Natural killer cell (primary cell): ENCODE measurements at regions not wholly inside any gene's neighbourhood (a gene's known extent, or its start where the extent isn't known, plus 50 kb on each side); places are given as distances from the start of the nearest gene placed in this dataset.
"Not testable (repeated sequence)": the region's sequence is repeated elsewhere in the genome, so short reads cannot be mapped to it uniquely, and the experiment has no call there.

ENCODE experiments used
- ATAC-seq, 3 donors: fragments of 150-1000 bp in 2 of 3; fragments of 200-7000 bp in 1 of 3; cut with Tn5 transposase; 1 replicate in 1 of 3; 2 replicates in 2 of 3; pipeline ENCODE4 v1.10.0; 2021; ENCODE audit warnings: mild to moderate bottlenecking in 2 of 3, moderate library complexity in 2 of 3
- DNase-seq, 2 donors: peaks; one replicate each; pipeline versions ENCODE4 v3.0.0 to v3.0.0-alpha.2; 2013 to 2021; ENCODE audit warnings: mixed read lengths in 1 of 2
- H3K27ac ChIP-seq: one replicate; pipeline ENCODE4 v1.5.1; 2013; ENCODE audit warnings: mild to moderate bottlenecking, low read length
- H3K27me3 ChIP-seq: one replicate; pipeline ENCODE4 v1.6.1; 2013; ENCODE audit warnings: low read length; ENCODE audit not compliant: control insufficient read depth, insufficient read depth
- H3K36me3 ChIP-seq: one replicate; pipeline ENCODE4 v1.6.1; 2013; ENCODE audit warnings: low read length; ENCODE audit not compliant: control insufficient read depth, insufficient read depth
- H3K4me1 ChIP-seq: one replicate; pipeline ENCODE4 v1.6.1; 2013; ENCODE audit warnings: low read length; ENCODE audit not compliant: control insufficient read depth, insufficient read depth
- H3K4me3 ChIP-seq: one replicate; pipeline ENCODE4 v1.5.1; 2013; ENCODE audit warnings: low read length
- H3K9me3 ChIP-seq: one replicate; pipeline ENCODE4 v1.6.1; 2013; ENCODE audit warnings: low read length; ENCODE audit not compliant: control insufficient read depth, insufficient read depth
- H3K27ac Mint-ChIP-seq, 2 donors: one replicate each; pipeline ENCODE4 v1.8.0; 2022; ENCODE audit warnings: mild to moderate bottlenecking in 2 of 2, mixed read lengths in 2 of 2, moderate library complexity in 1 of 2
- H3K27me3 Mint-ChIP-seq, 2 donors: one replicate each; pipeline ENCODE4 v1.8.0; 2022; ENCODE audit warnings: low read depth in 2 of 2, mixed read lengths in 2 of 2
- H3K36me3 Mint-ChIP-seq: one replicate; pipeline ENCODE4 v1.8.0; 2022; ENCODE audit warnings: mixed read lengths
- H3K4me1 Mint-ChIP-seq, 2 donors: one replicate each; pipeline ENCODE4 v1.8.0; 2022; ENCODE audit warnings: mixed read lengths in 2 of 2
- H3K4me3 Mint-ChIP-seq: one replicate; pipeline ENCODE4 v1.8.0; 2022; ENCODE audit warnings: mild to moderate bottlenecking, moderate library complexity, mixed read lengths
- H3K9me3 Mint-ChIP-seq, 2 donors: one replicate each; pipeline ENCODE4 v1.8.0; 2022; ENCODE audit warnings: mixed read lengths in 2 of 2
- CTCF ChIP-seq: fragments of 200-600 bp; IDR thresholded peaks from one replicate; pipeline ENCODE4 v1.8.0; 2022; ENCODE audit warnings: antibody characterized with exemption
- WGBS: methylation state at CpG from one replicate; pipeline ENCODE4 v1.1.7; 2013; ENCODE audit warnings: missing lambda C conversion rate; ENCODE audit not compliant: insufficient coverage; 5-methylcytosine and 5-hydroxymethylcytosine counted together
- intact Hi-C: fragments of 100-400 bp; cut with micrococcal nuclease; formaldehyde crosslinking; loops from one replicate; pipeline ENCODE4 v1.14.2; 2022

GRCh38 chr15:99823346-99823745, 90.1 kb upstream of the LYSMD4 start:
- WGBS = 96% methylated on average over 3 of the region's 5 CpGs
- Histone ChIP-seq H3K4me3 (no peak overlapping the region), H3K27ac (no peak overlapping the region), H3K27me3 (no peaks in the 10 kb centered on the region), H3K36me3 (no peaks in the 10 kb centered on the region), H3K9me3 (no peaks in the 10 kb centered on the region), H3K4me1 (no peaks in the 10 kb centered on the region)
- Mint-ChIP-seq H3K9me3 (peaks cover 0 to 2% of the 10 kb centered on the region in 2 donors), H3K4me3 (no peak overlapping the region), H3K4me1 (peaks cover 0 to 11% of the 10 kb centered on the region in 2 donors), H3K36me3 (no peaks in the 10 kb centered on the region), H3K27me3 (no peaks in the 10 kb centered on the region), H3K27ac (no peak overlapping the region)
- no peak for ATAC-seq
- no peak for TF ChIP-seq CTCF
- intact Hi-C loops = no loop called here
- no peak for DNase-seq

GRCh38 chr15:99819981-99820718, 86.9 kb upstream of the LYSMD4 start:
- Histone ChIP-seq H3K27me3 (no peaks in the 10 kb centered on the region), H3K36me3 (peaks cover 9% of the 10 kb centered on the region), H3K9me3 (no peaks in the 10 kb centered on the region), H3K27ac (no peak overlapping the region), H3K4me3 (no peak overlapping the region), H3K4me1 (no peaks in the 10 kb centered on the region)
- intact Hi-C loops = loop anchor here (10.0 kb wide), 1 partner anchor 1925 kb away; no protein-coding TSS in a partner anchor
- Mint-ChIP-seq H3K36me3 (no peaks in the 10 kb centered on the region), H3K27me3 (no peaks in the 10 kb centered on the region), H3K27ac (no peak overlapping the region), H3K4me1 (peaks cover 0 to 4% of the 10 kb centered on the region in 2 donors), H3K9me3 (peaks cover 0 to 2% of the 10 kb centered on the region in 2 donors), H3K4me3 (no peak overlapping the region)
- ATAC-seq = no peak
- 100% methylated on average over 2 of the region's 2 CpGs for WGBS
- no peak for DNase-seq
- TF ChIP-seq CTCF = no peak

- Histone ChIP-seq H3K9me3 (no peaks in the 10 kb centered on the region), H3K4me3 (no peak overlapping the region), H3K27ac (no peak overlapping the region), H3K4me1 (no peaks in the 10 kb centered on the region), H3K36me3 (peaks cover 12% of the 10 kb centered on the region), H3K27me3 (no peaks in the 10 kb centered on the region)
- DNase-seq (no peak), ATAC-seq (no peak)
- no peaks in the 10 kb centered on the region for H3K36me3 Mint-ChIP-seq
- H3K27ac Mint-ChIP-seq = no peak overlapping the region
- peaks cover 0 to 4% of the 10 kb centered on the region in 2 donors for H3K4me1 Mint-ChIP-seq
- WGBS = 92% methylated on average over 2 of the region's 3 CpGs
- no peaks in the 10 kb centered on the region for H3K9me3 Mint-ChIP-seq
- TF ChIP-seq CTCF = no peak
- intact Hi-C loops = loop anchor here (10.0 kb wide), 1 partner anchor 1926 kb away; no protein-coding TSS in a partner anchor
- H3K4me3 Mint-ChIP-seq = no peak overlapping the region
- H3K27me3 Mint-ChIP-seq = no peaks in the 10 kb centered on the region
Measured at GRCh38 chr15:99818872-99819271, 85.6 kb upstream of the LYSMD4 start.

GRCh38 chr15:99816862-99817261, 83.6 kb upstream of the LYSMD4 start:
- H3K4me3 ChIP-seq, H3K27ac Mint-ChIP-seq, H3K27me3 ChIP-seq, H3K36me3 Mint-ChIP-seq, DNase-seq, H3K9me3 ChIP-seq, H3K27me3 Mint-ChIP-seq, H3K4me3 Mint-ChIP-seq, H3K4me1 ChIP-seq, ATAC-seq, H3K4me1 Mint-ChIP-seq, H3K9me3 Mint-ChIP-seq, H3K27ac ChIP-seq: not testable (repeated sequence)
- intact Hi-C loops = loop anchor here (10.0 kb wide), 1 partner anchor 1928 kb away; no protein-coding TSS in a partner anchor
- H3K36me3 ChIP-seq = peaks cover 15% of the 10 kb centered on the region
- whole genome bisulfite sequencing = 100% methylated on average over 2 of the region's 2 CpGs

- H3K27ac ChIP-seq, H3K27me3 ChIP-seq, DNase-seq, ATAC-seq, H3K4me3 Mint-ChIP-seq, H3K4me1 ChIP-seq, H3K9me3 ChIP-seq, H3K27me3 Mint-ChIP-seq, H3K36me3 Mint-ChIP-seq, H3K9me3 Mint-ChIP-seq, H3K27ac Mint-ChIP-seq, H3K4me3 ChIP-seq: not testable (repeated sequence)
- intact Hi-C loops = loop anchor here (10.0 kb wide), 1 partner anchor 1934 kb away; no protein-coding TSS in a partner anchor
- H3K4me1 Mint-ChIP-seq = peaks cover 0 to 14% of the 10 kb centered on the region in 2 donors
- WGBS = 100% methylated on average over 1 of the region's 2 CpGs
- peaks cover 10% of the 10 kb centered on the region for H3K36me3 ChIP-seq
Measured at GRCh38 chr15:99810663-99811062, 77.4 kb upstream of the LYSMD4 start.

- H3K36me3 Mint-ChIP-seq, H3K27ac ChIP-seq, H3K4me1 ChIP-seq, H3K27me3 ChIP-seq, H3K4me1 Mint-ChIP-seq, H3K27ac Mint-ChIP-seq, DNase-seq, H3K4me3 ChIP-seq, intact Hi-C loops, H3K27me3 Mint-ChIP-seq, ATAC-seq, H3K9me3 Mint-ChIP-seq, H3K4me3 Mint-ChIP-seq, H3K36me3 ChIP-seq, H3K9me3 ChIP-seq: not testable (repeated sequence)
- 93% methylated on average over 27 of the region's 33 CpGs for WGBS
Measured at GRCh38 chr15:99799854-99800250, 66.6 kb upstream of the LYSMD4 start.
